HG02763 (cell line): ENCODE measurements at regions not wholly inside any gene's neighbourhood (a gene's known extent, or its start where the extent isn't known, plus 50 kb on each side); places are given as distances from the start of the nearest gene placed in this dataset.

ENCODE experiments used
- ATAC-seq: cut with Tn5 transposase; IDR thresholded peaks from one replicate; pipeline ENCODE4 v1.9.1; 2021; ENCODE audit warnings: mild to moderate bottlenecking, moderate library complexity; ENCODE audit not compliant: unreplicated experiment

DNA sequence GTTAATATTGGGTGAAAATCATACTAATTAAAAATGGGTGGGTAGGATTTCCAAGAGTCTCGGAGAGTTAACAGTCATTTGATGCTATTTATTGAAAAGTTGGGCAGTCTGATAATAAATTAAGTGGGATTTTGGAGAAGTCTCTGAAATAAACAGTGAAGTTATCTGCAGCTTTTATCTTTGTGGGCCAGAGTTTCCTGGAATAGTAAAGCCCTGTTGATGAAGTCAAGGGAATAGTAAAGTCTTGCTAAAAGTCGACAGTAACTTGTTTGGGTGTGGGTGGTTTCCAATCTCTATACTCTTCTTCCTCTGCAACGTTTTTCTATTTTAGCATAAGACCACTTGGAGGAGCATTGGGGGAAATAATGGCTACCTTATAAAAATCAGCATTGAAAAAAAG is 493.6 kb downstream of the EPM2A start:
- no peak for ATAC-seq

DNA sequence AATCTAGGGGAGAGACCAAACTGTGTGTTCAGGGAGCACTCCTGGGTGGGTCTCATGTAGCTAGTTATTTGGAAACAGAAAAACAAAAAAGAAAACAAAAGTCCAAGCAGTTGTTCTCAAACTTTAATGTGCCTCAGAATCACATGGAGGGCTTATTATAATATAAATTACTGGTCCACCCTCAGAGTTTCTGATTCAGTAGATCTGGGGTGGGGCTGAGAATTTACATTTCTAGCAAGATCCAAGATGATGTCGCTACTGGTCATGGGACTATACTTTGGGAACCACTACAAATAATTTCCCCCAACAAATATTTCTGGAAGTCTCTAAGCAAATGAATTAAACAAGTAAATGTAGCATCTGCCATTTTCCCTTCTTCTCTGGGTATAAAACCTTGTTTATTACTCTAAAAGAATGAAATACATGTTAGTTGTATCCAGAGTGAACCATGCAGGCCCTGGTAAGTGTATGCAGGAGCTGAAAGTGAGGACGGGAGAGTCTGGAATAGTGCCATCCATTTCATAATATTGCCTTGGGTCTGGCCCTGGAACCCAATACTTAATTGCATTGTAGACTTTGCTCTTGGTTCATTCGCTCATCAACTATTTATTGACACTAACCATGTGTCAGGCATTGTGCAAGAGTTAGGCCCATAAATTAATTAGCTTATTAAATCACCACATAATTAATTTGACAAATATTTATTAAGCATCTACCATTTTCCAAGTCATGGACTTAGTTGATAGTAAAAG is 490.8 kb downstream of the EPM2A start:
- ATAC-seq = no peak

- ATAC-seq = no peak
These were observed 490.2 kb downstream of the EPM2A start for GRCh38 chr6:145245119-145245518.

- no peak for ATAC-seq
These were observed 487.5 kb downstream of the EPM2A start for GRCh38 chr6:145247692-145248419.

GRCh38 chr6:145250436-145250835 is 484.9 kb downstream of the EPM2A start:
- ATAC-seq = no peak

DNA sequence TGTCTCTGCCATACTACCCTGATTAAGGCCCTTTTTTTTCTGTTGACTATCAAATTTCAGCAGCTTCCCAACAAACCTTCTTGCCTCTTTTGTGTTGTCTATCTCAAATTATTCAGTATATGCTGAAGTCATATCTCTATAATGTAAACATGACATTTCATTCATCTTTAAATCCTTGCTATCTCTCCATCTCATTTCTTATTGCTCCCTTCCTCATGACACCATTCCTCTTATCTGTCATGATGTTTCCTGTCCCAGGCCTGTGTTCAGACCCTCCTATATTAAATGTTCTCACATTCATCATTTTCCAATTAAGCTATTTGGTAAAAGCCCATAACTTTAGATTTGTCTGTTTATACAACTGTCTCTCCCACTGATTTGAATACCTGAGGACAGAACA is 482.6 kb downstream of the EPM2A start:
- ATAC-seq = no peak

- ATAC-seq = no peak
These were observed 480.5 kb downstream of the EPM2A start for GRCh38 chr6:145254649-145255401.

GRCh38 chr6:145257704-145258103 is 477.6 kb downstream of the EPM2A start:
- ATAC-seq = no peak

DNA sequence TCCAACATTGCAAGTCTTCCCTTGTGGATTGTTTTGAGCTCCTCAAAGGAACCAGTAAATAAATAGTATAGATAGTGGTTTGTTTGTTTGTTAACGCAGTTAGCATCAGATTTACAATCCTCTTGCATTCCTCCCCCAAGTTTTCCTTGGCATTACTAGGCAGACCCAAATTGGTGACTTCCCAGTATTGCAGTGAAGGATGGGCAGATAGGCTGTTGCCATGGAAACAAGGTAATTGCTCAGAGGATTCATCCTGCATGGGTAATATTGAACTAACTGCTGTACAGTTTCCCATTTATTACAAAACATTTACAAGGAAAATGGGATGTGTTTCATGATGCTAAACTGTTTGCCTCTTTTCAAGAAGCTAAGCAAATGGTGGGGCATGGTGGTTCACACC is 477.2 kb downstream of the EPM2A start:
- no peak for ATAC-seq

DNA sequence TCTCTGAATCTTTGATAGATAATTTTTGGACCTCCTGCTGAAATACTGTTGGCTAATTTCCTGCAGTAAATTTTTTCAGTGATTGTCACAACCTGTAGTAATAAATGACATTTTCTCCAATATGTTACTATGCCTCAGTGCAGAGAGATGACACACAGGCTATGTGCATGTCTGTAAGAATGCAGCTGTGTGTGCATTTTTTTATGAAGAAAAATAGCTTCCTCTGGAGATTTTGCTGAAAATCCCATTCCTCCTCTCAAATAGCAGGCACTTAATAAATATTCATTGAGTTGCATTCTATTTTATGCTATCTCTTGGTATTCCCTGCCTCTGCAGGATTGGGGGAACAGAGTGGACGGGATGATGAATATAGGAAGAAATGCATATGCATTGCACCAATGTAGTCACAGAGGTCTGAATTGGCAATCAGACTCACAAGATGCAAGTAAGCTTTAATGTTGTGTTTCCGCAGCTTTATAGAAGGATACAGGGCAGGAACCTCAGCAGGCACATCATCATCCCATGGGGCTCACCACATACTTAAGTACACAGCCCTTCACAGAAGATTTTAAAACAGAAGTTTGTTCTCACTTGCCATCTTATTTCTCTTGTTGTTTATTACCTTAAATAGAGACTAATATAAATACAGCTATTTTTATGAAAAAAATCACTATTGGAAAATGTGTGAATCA is 474.7 kb downstream of the EPM2A start:
- ATAC-seq = no peak

GRCh38 chr6:145261758-145262157 is 473.6 kb downstream of the EPM2A start:
- ATAC-seq = no peak

GRCh38 chr6:145262771-145263170 is 472.5 kb downstream of the EPM2A start:
- ATAC-seq = no peak

- no peak for ATAC-seq
These were observed 471.5 kb downstream of the EPM2A start for GRCh38 chr6:145263778-145264211.

GRCh38 chr6:145266432-145267075 is 468.8 kb downstream of the EPM2A start:
- ATAC-seq = no peak

DNA sequence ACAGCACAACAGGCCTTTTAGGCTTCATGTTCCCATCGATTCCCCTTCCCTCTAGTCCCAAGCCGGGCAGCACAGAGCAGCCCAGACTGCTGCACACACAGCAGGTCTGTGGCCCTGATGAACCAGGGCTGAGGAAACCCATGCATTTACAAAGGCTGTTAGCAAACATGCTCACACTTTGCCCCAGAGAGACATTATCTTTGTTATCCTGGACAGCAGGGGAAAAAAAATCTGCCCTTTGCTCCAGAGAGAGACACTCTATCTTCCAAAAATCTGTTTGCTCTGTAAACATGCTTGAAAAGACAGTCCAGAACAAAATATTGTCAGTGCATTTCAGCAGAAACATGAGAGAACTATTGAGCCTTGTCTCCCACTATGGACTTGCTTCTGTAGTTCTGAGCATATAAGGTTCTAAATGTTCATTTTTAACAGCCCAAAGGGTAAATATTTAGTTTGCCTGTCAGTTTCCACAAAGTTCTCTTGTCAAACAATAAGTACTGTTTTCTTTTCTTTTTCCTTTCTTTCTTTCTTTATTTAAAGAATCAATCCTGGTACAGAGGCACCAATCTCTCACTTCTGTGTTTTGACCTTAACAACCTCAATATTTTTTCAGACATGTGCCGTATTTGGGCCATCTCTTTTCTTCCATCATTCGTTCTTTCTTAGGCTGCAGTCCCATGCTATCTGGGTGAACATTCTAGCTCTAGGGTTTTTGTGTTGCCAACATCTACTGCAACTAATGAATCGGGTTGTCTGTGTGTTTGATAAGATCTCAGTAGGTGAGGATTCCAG is 468.0 kb downstream of the EPM2A start:
- no peak for ATAC-seq

DNA sequence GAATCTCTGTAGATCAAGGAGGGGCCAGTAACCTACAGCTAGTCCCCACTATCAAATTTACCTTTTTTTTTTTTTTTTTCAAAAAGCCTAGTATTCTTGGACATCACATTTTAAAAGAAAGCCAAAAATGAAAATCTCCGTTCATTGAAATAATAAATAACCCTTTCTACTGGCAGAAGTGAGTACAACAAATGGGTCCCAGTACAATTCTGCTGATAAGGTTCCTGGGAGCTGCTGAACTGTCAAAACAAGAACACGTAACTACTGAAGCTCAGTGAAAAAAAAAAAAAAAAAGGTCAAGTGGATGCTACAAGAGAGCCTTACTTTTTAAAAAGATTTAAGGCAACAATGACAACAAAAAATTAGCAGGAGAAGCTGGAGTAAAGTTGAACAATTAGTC is 464.9 kb downstream of the EPM2A start:
- ATAC-seq = no peak

- ATAC-seq = no peak
These were observed 464.3 kb downstream of the EPM2A start for GRCh38 chr6:145271040-145271439.

DNA sequence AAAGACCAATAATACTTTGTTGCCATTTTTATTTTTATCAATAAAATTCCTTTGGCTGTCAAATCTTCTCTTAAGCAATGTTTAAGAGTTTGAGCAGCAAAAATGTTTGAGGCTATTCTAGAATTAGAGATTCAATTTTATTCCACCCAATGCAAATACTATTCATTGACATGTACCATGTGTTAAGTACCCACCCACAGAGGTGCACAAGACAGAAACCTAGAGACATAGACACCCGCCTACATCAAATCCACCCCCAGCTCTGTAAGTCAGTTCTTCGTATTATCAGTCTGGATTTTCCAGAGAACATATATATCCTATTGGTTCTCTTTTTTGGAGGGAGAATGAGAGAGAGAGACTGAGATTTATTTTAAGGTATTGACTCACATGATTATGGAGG is 463.7 kb downstream of the EPM2A start:
- no peak for ATAC-seq

DNA sequence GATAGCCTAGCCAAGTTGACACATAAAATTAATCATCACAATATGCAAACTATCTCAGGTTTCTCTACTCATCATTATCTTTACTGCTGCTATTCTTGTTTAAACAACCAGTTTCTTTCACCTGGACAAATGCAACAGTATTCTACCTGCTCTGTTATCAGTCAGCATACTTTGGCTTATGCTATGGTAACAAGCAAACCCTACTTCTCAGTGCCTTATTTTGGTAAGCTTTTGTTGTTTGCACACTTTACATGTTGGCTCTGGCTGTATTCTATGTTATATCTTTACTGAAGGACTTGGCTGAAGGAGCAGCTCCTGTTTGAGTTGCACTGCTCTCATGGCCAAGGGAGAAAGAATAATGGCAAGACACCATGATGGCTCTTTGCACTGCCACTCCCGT is 463.1 kb downstream of the EPM2A start:
- no peak for ATAC-seq

DNA sequence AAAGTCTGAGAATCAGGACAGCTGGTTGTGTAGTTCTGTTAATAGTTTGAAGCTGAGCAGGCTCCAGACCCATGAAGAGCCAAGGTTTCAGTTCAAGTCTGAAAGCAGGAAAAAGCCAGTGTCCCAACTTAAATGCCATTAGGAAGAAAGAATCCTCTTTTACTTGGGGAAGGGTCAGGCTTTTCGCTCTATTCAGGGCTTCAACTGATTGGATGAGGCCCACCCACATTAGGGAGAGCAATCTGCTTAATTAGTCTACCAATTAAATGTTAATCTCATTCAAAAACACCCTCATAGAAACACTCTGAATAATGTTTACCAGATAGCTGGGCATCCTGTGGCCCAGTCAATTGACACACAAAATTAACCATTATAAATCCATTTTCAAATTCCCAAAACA is 462.2 kb downstream of the EPM2A start:
- no peak for ATAC-seq
